DMS 273 treated with DMSO at 0.1 percent for 48 hours (cell line): ENCODE measurements at regions not wholly inside any gene's neighbourhood (a gene's known extent, or its start where the extent isn't known, plus 50 kb on each side); places are given as distances from the start of the nearest gene placed in this dataset.

ENCODE experiments used
- DNase-seq: peaks from one replicate; lab custom pipeline; 2025; lab: John Stamatoyannopoulos, UW

GRCh38 chr18:11511434-11512095 is 97.8 kb upstream of the SLC35G4 start:
- DNase-seq: no peak

DNA sequence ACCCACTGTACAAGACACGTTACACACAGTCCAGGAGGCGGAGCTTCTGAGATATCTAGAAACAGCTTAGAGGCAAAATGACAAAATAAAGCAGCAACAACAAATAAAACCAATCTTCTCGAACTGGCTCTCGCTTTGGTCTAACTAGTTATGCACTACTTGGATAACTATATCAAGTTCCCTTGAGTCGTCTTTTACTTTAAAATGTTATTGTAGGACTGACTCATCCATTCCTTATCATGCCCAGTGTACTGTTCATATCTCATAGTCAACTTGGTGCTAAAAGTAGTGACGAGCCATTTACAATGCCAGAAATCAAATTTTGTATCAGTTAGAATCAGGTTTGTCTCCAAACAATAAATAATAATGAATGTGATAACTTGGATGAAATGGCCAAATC is 102.5 kb upstream of the SLC35G4 start:
- no peak for DNase-seq

DNA sequence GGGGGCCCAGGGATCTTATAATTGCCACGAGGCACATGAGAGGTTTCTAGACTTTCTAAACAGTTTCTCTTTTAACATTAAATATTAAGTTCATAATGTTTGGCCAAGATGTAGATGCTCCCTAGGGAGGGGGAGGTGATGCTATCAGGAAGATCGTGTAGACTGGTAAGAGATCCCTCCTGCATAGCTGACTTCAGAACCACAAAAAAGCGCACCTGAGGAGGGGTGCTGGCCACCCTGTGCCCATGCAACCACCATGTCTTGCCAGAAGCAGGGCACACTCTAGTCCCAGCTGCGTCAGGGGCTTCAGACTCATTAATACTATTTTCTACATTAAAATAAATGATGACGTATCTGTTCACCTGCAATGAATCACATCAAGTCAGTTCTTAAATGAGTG is 103.4 kb upstream of the SLC35G4 start:
- DNase-seq: no peak

GRCh38 chr18:11504962-11505361 is 104.4 kb upstream of the SLC35G4 start:
- no peak for DNase-seq

- no peak for DNase-seq
Observed at GRCh38 chr18:11502368-11502767, 107.0 kb upstream of the SLC35G4 start.

GRCh38 chr18:11501352-11501751 is 108.0 kb upstream of the SLC35G4 start:
- no peak for DNase-seq

GRCh38 chr18:11500153-11501122 is 109.0 kb upstream of the SLC35G4 start:
- no peak for DNase-seq

GRCh38 chr18:11498821-11499220 is 110.6 kb upstream of the SLC35G4 start:
- DNase-seq: peak; percentile 52

- no peak for DNase-seq
Observed at GRCh38 chr18:11497585-11497984, 111.8 kb upstream of the SLC35G4 start.

DNA sequence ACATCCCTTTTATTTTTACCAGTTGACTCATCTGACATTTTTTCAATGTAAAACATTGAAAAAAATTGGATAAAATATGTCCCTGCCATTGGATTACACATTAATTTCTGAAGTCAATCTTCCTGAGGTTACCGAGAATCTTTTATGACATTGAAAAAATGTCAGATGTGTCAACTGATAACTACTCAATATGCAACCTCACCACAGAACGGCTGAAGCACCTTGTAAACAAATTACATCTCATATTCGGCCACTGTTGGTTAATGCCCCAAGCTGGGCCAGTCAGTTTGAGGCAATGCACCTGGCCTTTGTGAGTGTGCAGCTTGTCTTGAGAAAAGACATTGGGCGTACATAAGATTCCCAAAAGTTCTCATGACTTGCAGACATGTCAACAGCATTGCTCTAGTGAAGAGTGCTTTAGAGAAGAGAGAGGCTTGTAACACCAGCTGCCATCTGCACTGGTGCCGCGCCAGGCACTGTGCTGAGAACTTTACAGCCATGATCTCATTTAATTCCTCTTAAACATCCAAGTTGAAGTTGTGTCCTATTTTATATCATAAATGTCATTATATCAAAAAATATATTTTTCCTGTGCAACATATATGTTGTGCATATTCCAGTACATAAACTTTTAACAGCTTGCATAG is 112.7 kb upstream of the SLC35G4 start:
- peak; percentile 9 for DNase-seq

- no peak for DNase-seq
Observed at GRCh38 chr18:11495441-11495840, 114.0 kb upstream of the SLC35G4 start.

GRCh38 chr18:11494107-11494506 is 115.3 kb upstream of the SLC35G4 start:
- no peak for DNase-seq

GRCh38 chr18:11489266-11489899 is 120.0 kb upstream of the SLC35G4 start:
- DNase-seq: no peak

- DNase-seq: no peak
Observed at GRCh38 chr18:11488175-11488574, 121.2 kb upstream of the SLC35G4 start.

GRCh38 chr18:11487390-11487789 is 122.0 kb upstream of the SLC35G4 start:
- DNase-seq: no peak

GRCh38 chr18:11482271-11482670 is 127.1 kb upstream of the SLC35G4 start:
- no peak for DNase-seq

DNA sequence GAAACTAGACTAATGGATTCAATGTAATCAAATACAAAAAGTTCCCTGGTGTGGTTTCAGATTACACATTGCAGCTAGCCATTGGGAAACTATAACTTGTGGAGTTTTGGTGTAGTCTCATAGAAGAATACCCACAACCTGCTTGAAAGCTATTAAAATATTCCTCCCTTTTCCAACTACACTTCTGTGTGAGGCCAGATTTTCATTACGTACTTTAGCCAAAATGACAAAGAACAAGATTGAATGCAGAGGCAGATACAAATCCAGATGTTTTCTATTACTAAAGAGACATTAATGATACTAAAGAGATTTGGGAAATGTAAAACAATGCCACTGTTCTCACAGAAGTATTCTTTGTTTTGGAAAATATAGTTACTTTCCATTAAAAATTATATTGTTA is 128.7 kb upstream of the SLC35G4 start:
- no peak for DNase-seq

DNA sequence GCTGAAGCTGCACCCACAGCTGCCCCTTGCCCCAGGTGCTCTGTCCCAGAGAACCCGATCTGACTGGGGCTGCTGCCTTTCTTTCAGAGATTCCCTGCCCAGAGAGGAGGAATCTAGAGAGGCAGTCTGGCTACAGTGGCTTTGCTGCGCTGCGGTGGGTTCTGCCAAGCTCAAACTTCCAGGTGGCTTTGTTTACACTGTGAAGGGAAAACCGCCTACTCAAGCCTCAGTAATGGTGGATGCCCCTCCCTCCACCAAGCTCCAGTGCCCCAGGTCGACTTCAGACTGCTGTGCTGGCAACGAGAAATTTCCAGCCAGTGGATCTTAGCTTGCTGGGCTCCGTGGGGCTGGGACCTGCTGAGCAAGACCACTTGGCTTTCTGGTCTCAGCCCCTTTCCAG is 130.4 kb upstream of the SLC35G4 start:
- peak; percentile 15 for DNase-seq

DNA sequence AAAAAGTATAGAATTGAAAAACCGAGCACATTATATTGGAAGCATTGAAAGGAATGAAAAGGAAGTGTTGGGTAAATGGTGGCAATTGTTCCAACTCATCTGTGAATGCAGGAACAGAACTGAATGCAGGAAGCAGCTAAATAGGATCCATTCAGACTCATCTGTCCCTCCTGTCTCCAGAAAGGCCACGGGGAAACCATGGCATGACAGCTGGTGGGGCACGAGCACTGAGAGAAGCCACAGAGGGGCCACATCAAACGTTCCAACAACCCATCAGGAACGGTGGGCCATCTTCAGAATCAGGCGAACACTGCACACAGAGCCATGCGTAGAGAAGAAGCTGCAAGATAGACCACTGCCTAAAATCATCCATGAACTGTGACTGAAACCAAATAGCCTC is 138.5 kb upstream of the SLC35G4 start:
- no peak for DNase-seq

DNA sequence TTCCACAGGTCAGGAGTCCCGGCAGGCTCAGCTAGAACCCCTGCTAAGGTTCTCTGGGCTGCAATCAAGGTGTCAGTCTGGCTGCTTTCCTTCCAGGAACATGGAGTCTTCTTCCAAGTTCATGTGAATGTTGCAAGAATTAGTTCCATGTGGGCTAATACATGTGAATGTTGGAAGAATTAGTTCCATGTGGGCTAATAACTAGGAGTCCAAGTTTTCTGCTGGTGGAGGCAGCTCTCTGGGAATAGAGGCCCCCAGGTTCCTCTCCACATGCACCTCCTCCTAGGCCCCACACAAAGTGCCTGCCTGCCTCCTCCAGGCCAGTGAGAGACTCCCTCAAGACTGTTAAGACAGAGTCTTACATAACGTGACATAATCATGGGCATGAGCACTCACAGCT is 140.8 kb upstream of the SLC35G4 start:
- no peak for DNase-seq

DNA sequence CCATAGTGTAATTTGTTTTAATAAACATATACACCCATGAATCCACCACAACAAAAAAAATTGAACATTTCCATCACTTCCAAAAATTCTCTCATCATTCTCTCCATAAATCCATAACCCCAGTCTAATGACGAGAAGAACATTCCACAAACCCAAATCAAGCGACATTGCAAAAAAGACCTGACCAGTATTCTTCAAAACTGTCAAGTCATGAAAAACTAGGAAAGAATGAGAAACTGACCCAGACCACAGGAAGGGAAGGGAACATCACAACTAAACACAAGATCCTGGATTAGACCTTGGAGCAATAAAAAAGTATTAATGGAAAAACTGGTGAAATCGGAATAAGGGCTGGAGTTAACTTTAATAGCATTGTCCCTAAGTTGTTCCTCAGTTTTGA is 141.3 kb upstream of the SLC35G4 start:
- no peak for DNase-seq

DNA sequence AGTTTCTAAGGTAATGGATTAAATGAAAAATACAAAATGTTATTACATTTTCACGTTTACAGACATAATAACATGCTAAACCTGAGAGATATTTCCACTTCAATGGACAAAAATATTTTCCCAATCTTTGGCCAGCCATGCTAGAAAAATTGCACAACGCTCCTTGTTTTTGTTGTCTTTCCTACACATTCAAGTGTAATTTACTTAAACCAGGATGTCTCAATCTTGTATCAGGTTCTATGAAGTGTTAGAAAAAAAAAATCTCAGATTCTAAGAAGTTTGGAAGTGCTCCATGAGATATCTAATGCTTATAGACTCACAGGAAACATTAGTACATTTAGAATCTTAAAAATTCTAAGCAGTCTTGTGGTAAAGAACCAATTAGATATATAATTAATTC is 141.8 kb upstream of the SLC35G4 start:
- DNase-seq: no peak
